IMR-90 (cell line): ENCODE measurements at regions not wholly inside any gene's neighbourhood (a gene's known extent, or its start where the extent isn't known, plus 50 kb on each side); places are given as distances from the start of the nearest gene placed in this dataset.

Source experiments
- ATAC-seq: fragments of 200-7000 bp; cut with Tn5 transposase; 2 replicates; pipeline ENCODE4 v1.9.1; 2020; ENCODE audit warnings: low read depth, mild to moderate bottlenecking, moderate library complexity
- BruUV-seq: library from RNA; stranded (reverse); fragments of 400-500 nt; replicated peaks from 2 replicates; lab custom pipeline; 2021; lab: Mats Ljungman, UMichigan
- CTCF ChIA-PET: fragments of 300-600 bp; formaldehyde crosslinking; extraction: SDS; loops from one replicate; lab custom pipeline; 2021; ENCODE audit warnings: antibody characterized with exemption; lab: Yijun Ruan, JAX
- POLR2A ChIA-PET: fragments of 300-600 bp; sonication (Branson Sonifier 250); formaldehyde crosslinking; loops from one replicate; lab custom pipeline; 2022; ENCODE audit warnings: antibody characterized with exemption; ENCODE audit not compliant: unreplicated experiment; lab: Charles Lee
- DNase-seq: peaks from one replicate; pipeline ENCODE4 v3.0.0; 2013
- H2AFZ ChIP-seq: replicated peaks from 2 replicates; pipeline ENCODE3; 2013; ENCODE audit warnings: low read length, mild to moderate bottlenecking; ENCODE audit not compliant: poor library complexity
- H2AK5ac ChIP-seq: 2 replicates; pipeline ENCODE4 v1.6.1; 2013; ENCODE audit warnings: low read depth, low read length, inconsistent platforms
- H2AK9ac ChIP-seq: replicated peaks from 2 replicates; pipeline ENCODE3; 2013; ENCODE audit warnings: mild to moderate bottlenecking, low read depth, low read length, moderate library complexity; ENCODE audit not compliant: poor library complexity
- H2BK120ac ChIP-seq: 2 replicates; pipeline ENCODE4 v1.6.1; 2013; ENCODE audit warnings: low read depth, low read length, inconsistent platforms
- H2BK15ac ChIP-seq: 3 replicates; pipeline ENCODE4 v1.6.1; 2013; ENCODE audit warnings: low read depth, low read length, inconsistent platforms
- H2BK20ac ChIP-seq: 2 replicates; pipeline ENCODE4 v1.6.1; 2013; ENCODE audit warnings: low read depth, mild to moderate bottlenecking, inconsistent platforms, low read length, moderate library complexity
- H2BK5ac ChIP-seq: 2 replicates; pipeline ENCODE4 v1.6.1; 2013; ENCODE audit warnings: mild to moderate bottlenecking, low read depth, low read length, inconsistent platforms; ENCODE audit not compliant: poor library complexity, severe bottlenecking
- H3K14ac ChIP-seq: replicated peaks from 2 replicates; pipeline ENCODE4 v1.6.1; 2013; ENCODE audit warnings: low read depth, low read length, inconsistent platforms
- H3K18ac ChIP-seq: 2 replicates; pipeline ENCODE4 v1.6.1; 2013; ENCODE audit warnings: low read depth, low read length, control low read depth
- H3K23ac ChIP-seq: 2 replicates; pipeline ENCODE4 v1.6.1; 2013; ENCODE audit warnings: low read depth, low read length, inconsistent platforms
- H3K27ac ChIP-seq: 2 replicates; pipeline ENCODE4 v1.5.1; 2013; ENCODE audit warnings: mild to moderate bottlenecking, control low read depth, low read length; ENCODE audit not compliant: insufficient read depth
- H3K27me3 ChIP-seq: 2 replicates; pipeline ENCODE4 v1.6.1; 2013; ENCODE audit warnings: low read length; ENCODE audit not compliant: control insufficient read depth, insufficient read depth
- H3K36me3 ChIP-seq: 2 replicates; pipeline ENCODE4 v1.6.1; 2013; ENCODE audit warnings: low read length, mixed read lengths; ENCODE audit not compliant: control insufficient read depth, insufficient read depth
- H3K4ac ChIP-seq: 2 replicates; pipeline ENCODE4 v1.6.1; 2013; ENCODE audit warnings: low read depth, low read length, inconsistent platforms
- H3K4me1 ChIP-seq: 2 replicates; pipeline ENCODE4 v1.6.1; 2013; ENCODE audit warnings: low read length, mixed read lengths; ENCODE audit not compliant: control insufficient read depth, insufficient read depth
- H3K4me2 ChIP-seq: 2 replicates; pipeline ENCODE4 v1.6.1; 2013; ENCODE audit warnings: low read depth, mild to moderate bottlenecking, control low read depth, low read length, moderate library complexity
- H3K4me3 ChIP-seq: 2 replicates; pipeline ENCODE4 v1.5.1; 2013; ENCODE audit warnings: low read depth, mild to moderate bottlenecking, control low read depth, low read length, moderate library complexity; ENCODE audit not compliant: insufficient read depth
- H3K56ac ChIP-seq: 2 replicates; pipeline ENCODE4 v1.6.1; 2013; ENCODE audit warnings: low read length, inconsistent platforms; ENCODE audit not compliant: insufficient read depth; ENCODE audit errors: extremely low read depth
- H3K79me1 ChIP-seq, 2 experiments: 2 replicates each; pipeline ENCODE4 v1.6.1; 2013; ENCODE audit warnings: low read length in 2 of 2, inconsistent platforms in 1 of 2, low read depth in 1 of 2
- H3K9ac ChIP-seq: 2 replicates; pipeline ENCODE4 v1.6.1; 2013; ENCODE audit warnings: low read depth, low read length, control low read depth
- H3K9me1 ChIP-seq: 2 replicates; pipeline ENCODE4 v1.6.1; 2013; ENCODE audit warnings: low read length, inconsistent platforms; ENCODE audit not compliant: insufficient read depth
- H3K9me3 ChIP-seq: 2 replicates; pipeline ENCODE4 v1.6.1; 2013; ENCODE audit warnings: low read length; ENCODE audit not compliant: control insufficient read depth, insufficient read depth
- H4K20me1 ChIP-seq: 2 replicates; pipeline ENCODE4 v1.6.1; 2013; ENCODE audit warnings: low read length, inconsistent platforms; ENCODE audit not compliant: insufficient read depth
- H4K5ac ChIP-seq: 2 replicates; pipeline ENCODE4 v1.6.1; 2013; ENCODE audit warnings: mild to moderate bottlenecking, low read depth, low read length, control low read depth
- H4K8ac ChIP-seq, 2 experiments: 2 replicates each; pipeline ENCODE4 v1.6.1; 2013; ENCODE audit warnings: low read depth in 2 of 2, low read length in 2 of 2, control low read depth in 1 of 2, inconsistent platforms in 1 of 2
- H4K91ac ChIP-seq: 2 replicates; pipeline ENCODE4 v1.6.1; 2013; ENCODE audit warnings: low read depth, low read length, inconsistent platforms; ENCODE audit not compliant: insufficient read depth
- BHLHE40 ChIP-seq: fragments of 150-350 bp; IDR thresholded peaks from 2 replicates; pipeline ENCODE4 v1.6.1; 2016; ENCODE audit warnings: mild to moderate bottlenecking, low read depth, low read length
- CEBPB ChIP-seq: IDR thresholded peaks from 2 replicates; pipeline ENCODE4 v1.6.1; 2012; ENCODE audit warnings: low read depth, low read length, improper control_type of control experiment
- CHD1 ChIP-seq: IDR thresholded peaks from 2 replicates; pipeline ENCODE4 v1.6.1; 2012; ENCODE audit warnings: low read depth, low read length, improper control_type of control experiment
- FOS ChIP-seq: fragments of 150-350 bp; IDR thresholded peaks from 2 replicates; pipeline ENCODE4 v1.6.1; 2016; ENCODE audit warnings: low read depth, low read length
- MAZ ChIP-seq: IDR thresholded peaks from 2 replicates; pipeline ENCODE4 v1.6.1; 2012; ENCODE audit warnings: low read depth, mild to moderate bottlenecking, low read length, improper control_type of control experiment, moderate library complexity, borderline replicate concordance
- NFE2L2 ChIP-seq: fragments of 150-350 bp; IDR thresholded peaks from 2 replicates; pipeline ENCODE4 v1.6.1; 2016; ENCODE audit warnings: low read depth, mild to moderate bottlenecking, low read length
- POLR2A ChIP-seq: IDR thresholded peaks from 2 replicates; pipeline ENCODE4 v1.6.1; 2012; ENCODE audit warnings: mild to moderate bottlenecking, low read depth, low read length
- RAD21 ChIP-seq: IDR thresholded peaks from 2 replicates; pipeline ENCODE4 v1.6.1; 2012; ENCODE audit warnings: low read length, improper control_type of control experiment
- RCOR1 ChIP-seq: IDR thresholded peaks from 2 replicates; pipeline ENCODE4 v1.6.1; 2012; ENCODE audit warnings: mild to moderate bottlenecking, low read length, improper control_type of control experiment; ENCODE audit not compliant: insufficient replicate concordance
- RFX5 ChIP-seq: IDR thresholded peaks from 2 replicates; pipeline ENCODE4 v1.8.0; 2012; ENCODE audit warnings: low read depth, mild to moderate bottlenecking, low read length, moderate library complexity
- SMC3 ChIP-seq: fragments of 150-350 bp; IDR thresholded peaks from 2 replicates; pipeline ENCODE4 v1.6.1; 2016; ENCODE audit warnings: low read depth, mild to moderate bottlenecking, antibody characterized with exemption, low read length, moderate library complexity
- WGBS, 2 experiments: methylation state at CpG; one replicate each; pipeline versions ENCODE4 v1.1.5 to v1.1.7; 2013; ENCODE audit warnings: missing lambda C conversion rate in 2 of 2; ENCODE audit not compliant: insufficient read length in 1 of 2; ENCODE audit errors: extremely low coverage in 2 of 2; 5-methylcytosine and 5-hydroxymethylcytosine counted together
- dilution Hi-C: fragments of 300-500 bp; cut with HindIII; formaldehyde crosslinking; loops from one replicate; pipeline ENCODE4 v1.14.3; 2018; ENCODE audit warnings: low sequenced_read_pairs; ENCODE audit not compliant: unreplicated experiment
- in situ Hi-C: fragments of 300-500 bp; cut with MboI; formaldehyde crosslinking; loops from 3 replicates; pipeline ENCODE4 v1.14.3; 2019; ENCODE audit warnings: low sequenced_read_pairs, inconsistent platforms, mixed read lengths
- intact Hi-C: fragments of 100-400 bp; cut with micrococcal nuclease; formaldehyde crosslinking; loops from 2 replicates; pipeline ENCODE4 v1.10.0; 2022
- TF ChIP-seq, protein P1 (sequence below): fragments of 150-350 bp; IDR thresholded peaks from 2 replicates; pipeline ENCODE4 v1.6.1; 2017; ENCODE audit warnings: mild to moderate bottlenecking, antibody characterized with exemption, low read length, low read depth
- TF ChIP-seq, protein P2 (sequence below): fragments of 150-350 bp; IDR thresholded peaks from 2 replicates; pipeline ENCODE4 v1.6.1; 2016; ENCODE audit warnings: low read depth, mild to moderate bottlenecking, low read length, moderate library complexity, borderline replicate concordance
- TF ChIP-seq, protein P3 (sequence below): conservative IDR thresholded peaks from 2 replicates; pipeline ENCODE4 v1.5.1; 2012; ENCODE audit warnings: mild to moderate bottlenecking, low read depth, low read length, improper control_type of control experiment

DNA sequence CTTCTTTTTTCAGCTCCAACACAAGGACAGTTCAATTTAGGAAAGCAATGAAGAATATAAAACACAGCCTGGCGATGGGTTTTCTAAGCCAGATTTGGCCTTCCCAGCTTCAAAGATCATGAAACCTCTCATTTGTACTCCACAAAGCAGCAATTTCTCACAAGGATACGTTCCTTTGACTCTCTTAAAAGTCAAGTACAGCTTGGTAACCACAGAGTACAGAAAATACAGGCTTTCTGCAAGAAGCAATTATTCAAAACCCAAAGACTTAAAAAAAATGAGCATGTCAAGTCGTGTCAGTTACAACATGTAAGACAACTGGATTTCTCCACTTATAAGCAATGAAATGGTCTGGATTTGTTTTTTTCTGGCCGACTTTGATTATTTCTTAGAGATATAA lies 321.4 kb downstream of the FGFR2 start:
- H3K9me1 ChIP-seq = no peaks in the 10 kb centered on the region
- WGBS, 2 experiments = 80% methylated on average over 1 of the region's 4 CpGs; no CpG with 5 or more reads in 1 of the 2 experiments
- no peak overlapping the region for H2AK9ac ChIP-seq
- no peak overlapping the region for H2BK5ac ChIP-seq
- no peak overlapping the region for H3K18ac ChIP-seq
- no peak overlapping the region for H3K4ac ChIP-seq
- no peak overlapping the region for H4K8ac ChIP-seq
- no peak overlapping the region for H3K4me2 ChIP-seq
- H3K14ac ChIP-seq = no peak overlapping the region
- no peaks in the 10 kb centered on the region for H3K27me3 ChIP-seq
- H3K9me3 ChIP-seq = peaks cover 10% of the 10 kb centered on the region
- ChIA-PET POLR2A (no interaction called here), CTCF (no interaction called here)
- no peak for TF ChIP-seq RAD21
- TF ChIP-seq, protein P1, sequence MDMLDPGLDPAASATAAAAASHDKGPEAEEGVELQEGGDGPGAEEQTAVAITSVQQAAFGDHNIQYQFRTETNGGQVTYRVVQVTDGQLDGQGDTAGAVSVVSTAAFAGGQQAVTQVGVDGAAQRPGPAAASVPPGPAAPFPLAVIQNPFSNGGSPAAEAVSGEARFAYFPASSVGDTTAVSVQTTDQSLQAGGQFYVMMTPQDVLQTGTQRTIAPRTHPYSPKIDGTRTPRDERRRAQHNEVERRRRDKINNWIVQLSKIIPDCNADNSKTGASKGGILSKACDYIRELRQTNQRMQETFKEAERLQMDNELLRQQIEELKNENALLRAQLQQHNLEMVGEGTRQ = no peak
- no peak for TF ChIP-seq RFX5
- no peak for TF ChIP-seq BHLHE40
- TF ChIP-seq RCOR1 = no peak
- TF ChIP-seq, protein P2, sequence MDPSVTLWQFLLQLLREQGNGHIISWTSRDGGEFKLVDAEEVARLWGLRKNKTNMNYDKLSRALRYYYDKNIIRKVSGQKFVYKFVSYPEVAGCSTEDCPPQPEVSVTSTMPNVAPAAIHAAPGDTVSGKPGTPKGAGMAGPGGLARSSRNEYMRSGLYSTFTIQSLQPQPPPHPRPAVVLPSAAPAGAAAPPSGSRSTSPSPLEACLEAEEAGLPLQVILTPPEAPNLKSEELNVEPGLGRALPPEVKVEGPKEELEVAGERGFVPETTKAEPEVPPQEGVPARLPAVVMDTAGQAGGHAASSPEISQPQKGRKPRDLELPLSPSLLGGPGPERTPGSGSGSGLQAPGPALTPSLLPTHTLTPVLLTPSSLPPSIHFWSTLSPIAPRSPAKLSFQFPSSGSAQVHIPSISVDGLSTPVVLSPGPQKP = no peak
- no peak for TF ChIP-seq CEBPB
- TF ChIP-seq, protein P3, sequence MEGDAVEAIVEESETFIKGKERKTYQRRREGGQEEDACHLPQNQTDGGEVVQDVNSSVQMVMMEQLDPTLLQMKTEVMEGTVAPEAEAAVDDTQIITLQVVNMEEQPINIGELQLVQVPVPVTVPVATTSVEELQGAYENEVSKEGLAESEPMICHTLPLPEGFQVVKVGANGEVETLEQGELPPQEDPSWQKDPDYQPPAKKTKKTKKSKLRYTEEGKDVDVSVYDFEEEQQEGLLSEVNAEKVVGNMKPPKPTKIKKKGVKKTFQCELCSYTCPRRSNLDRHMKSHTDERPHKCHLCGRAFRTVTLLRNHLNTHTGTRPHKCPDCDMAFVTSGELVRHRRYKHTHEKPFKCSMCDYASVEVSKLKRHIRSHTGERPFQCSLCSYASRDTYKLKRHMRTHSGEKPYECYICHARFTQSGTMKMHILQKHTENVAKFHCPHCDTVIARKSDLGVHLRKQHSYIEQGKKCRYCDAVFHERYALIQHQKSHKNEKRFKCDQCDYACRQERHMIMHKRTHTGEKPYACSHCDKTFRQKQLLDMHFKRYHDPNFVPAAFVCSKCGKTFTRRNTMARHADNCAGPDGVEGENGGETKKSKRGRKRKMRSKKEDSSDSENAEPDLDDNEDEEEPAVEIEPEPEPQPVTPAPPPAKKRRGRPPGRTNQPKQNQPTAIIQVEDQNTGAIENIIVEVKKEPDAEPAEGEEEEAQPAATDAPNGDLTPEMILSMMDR = no peak
- TF ChIP-seq SMC3 = no peak
- no peak for TF ChIP-seq POLR2A
- no peak for TF ChIP-seq FOS
- no peak for TF ChIP-seq MAZ
- no peak for TF ChIP-seq NFE2L2
- TF ChIP-seq CHD1 = no peak
- H3K79me1 ChIP-seq = no peaks in the 10 kb centered on the region
- intact Hi-C loops = no loop called here
- dilution Hi-C loops = no loop called here
- H4K5ac ChIP-seq = no peak overlapping the region
- H2AK5ac ChIP-seq = no peak overlapping the region
- no peak overlapping the region for H2BK20ac ChIP-seq
- no peaks in the 10 kb centered on the region for H3K36me3 ChIP-seq
- no TSS peak for BruUV-seq
- no peak overlapping the region for H3K23ac ChIP-seq
- H3K4me3 ChIP-seq = no peak overlapping the region
- H4K20me1 ChIP-seq = no peaks in the 10 kb centered on the region
- no peak overlapping the region for H2BK120ac ChIP-seq
- H3K27ac ChIP-seq = no peak overlapping the region
- no peak overlapping the region for H3K9ac ChIP-seq
- no peak overlapping the region for H2AFZ ChIP-seq
- H2BK15ac ChIP-seq = no peak overlapping the region
- no peak for DNase-seq
- no peaks in the 10 kb centered on the region for H3K4me1 ChIP-seq
- H3K56ac ChIP-seq = no peak overlapping the region
- H4K91ac ChIP-seq = no peak overlapping the region
- in situ Hi-C loops = no loop called here
- ATAC-seq = no peak
